ENCODE measurements at regions not wholly inside any gene's neighbourhood (a gene's known extent, or its start where the extent isn't known, plus 50 kb on each side); places are given as distances from the start of the nearest gene placed in this dataset.
"Not testable (repeated sequence)": the region's sequence is repeated elsewhere in the genome, so short reads cannot be mapped to it uniquely, and the experiment has no call there.

DNA sequence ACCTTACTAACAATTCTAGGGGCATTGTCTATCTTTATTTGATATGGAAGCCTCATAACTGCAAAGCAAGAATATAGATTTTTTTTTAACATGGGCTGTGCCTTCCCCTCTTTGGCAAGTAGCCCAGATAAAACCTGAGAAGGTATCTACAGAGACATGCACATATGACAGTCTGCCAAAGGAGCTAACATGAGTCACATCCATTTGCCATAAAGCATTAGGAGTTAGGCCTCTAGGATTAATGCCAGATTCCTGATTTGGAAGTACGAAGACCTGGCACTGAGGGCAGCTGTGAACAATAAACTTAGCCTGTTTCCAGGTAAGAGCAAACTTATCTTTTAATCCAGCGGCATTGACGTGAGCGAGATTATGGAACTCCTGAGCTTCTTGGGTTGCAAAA is 808.7 kb downstream of the SLC6A15 start:
- TF ChIP-seq CTCF, POLR2A (IDR thresholded peaks at IDR 0.05): not testable (repeated sequence)
